OCI-M1 (cell line): ENCODE measurements at regions not wholly inside any gene's neighbourhood (a gene's known extent, or its start where the extent isn't known, plus 50 kb on each side); places are given as distances from the start of the nearest gene placed in this dataset.
"Not testable (repeated sequence)": the region's sequence is repeated elsewhere in the genome, so short reads cannot be mapped to it uniquely, and the experiment has no call there.

Experiments
- DNase-seq: peaks from one replicate; lab custom pipeline; 2025; lab: John Stamatoyannopoulos, UW

GRCh38 chr3:158026236-158026635, 80.0 kb downstream of the SHOX2 start:
- no peak for DNase-seq

- DNase-seq = not testable (repeated sequence)
Observed at GRCh38 chr3:158019897-158020296, 86.3 kb downstream of the SHOX2 start.

- no peak for DNase-seq
Observed at GRCh38 chr3:158018462-158018861, 87.8 kb downstream of the SHOX2 start.

- DNase-seq = no peak
Observed at GRCh38 chr3:158012901-158013300, 93.3 kb downstream of the SHOX2 start.

GRCh38 chr3:158005391-158006100, 100.7 kb downstream of the SHOX2 start:
- DNase-seq = no peak

GRCh38 chr3:157999246-157999645, 107.0 kb downstream of the SHOX2 start:
- no peak for DNase-seq

- DNase-seq = no peak
Observed at GRCh38 chr3:157982359-157982758, 123.9 kb downstream of the SHOX2 start.

- no peak for DNase-seq
Observed at GRCh38 chr3:157981819-157982218, 124.4 kb downstream of the SHOX2 start.

GRCh38 chr3:157979022-157979421, 127.2 kb downstream of the SHOX2 start:
- DNase-seq = no peak

GRCh38 chr3:157961665-157962064, 144.6 kb downstream of the SHOX2 start:
- DNase-seq = no peak

GRCh38 chr3:157958457-157958856, 147.8 kb downstream of the SHOX2 start:
- DNase-seq = no peak

- no peak for DNase-seq
Observed at GRCh38 chr3:157956850-157957249, 149.4 kb downstream of the SHOX2 start.

GRCh38 chr3:157956176-157956575, 150.0 kb downstream of the SHOX2 start:
- no peak for DNase-seq

- DNase-seq = no peak
Observed at GRCh38 chr3:157953565-157953964, 152.7 kb downstream of the SHOX2 start.

GRCh38 chr3:157948605-157949383, 157.4 kb downstream of the SHOX2 start:
- peak; percentile 30 for DNase-seq

- DNase-seq = no peak
Observed at GRCh38 chr3:157939166-157939565, 167.1 kb downstream of the SHOX2 start.

- DNase-seq = peak; percentile 8
Observed at GRCh38 chr3:157938154-157938779, 168.0 kb downstream of the SHOX2 start.

- no peak for DNase-seq
Observed at GRCh38 chr3:157931517-157931916, 174.7 kb downstream of the SHOX2 start.

- DNase-seq = no peak
Observed at GRCh38 chr3:157930000-157930780, 176.0 kb downstream of the SHOX2 start.

- DNase-seq = no peak
Observed at GRCh38 chr3:157926822-157927221, 179.4 kb downstream of the SHOX2 start.

GRCh38 chr3:157922614-157923013, 183.6 kb downstream of the SHOX2 start:
- DNase-seq = no peak

- no peak for DNase-seq
Observed at GRCh38 chr3:157921811-157922210, 184.4 kb downstream of the SHOX2 start.
